ENCODE measurements at regions not wholly inside any gene's neighbourhood (a gene's known extent, or its start where the extent isn't known, plus 50 kb on each side); places are given as distances from the start of the nearest gene placed in this dataset.

DNA sequence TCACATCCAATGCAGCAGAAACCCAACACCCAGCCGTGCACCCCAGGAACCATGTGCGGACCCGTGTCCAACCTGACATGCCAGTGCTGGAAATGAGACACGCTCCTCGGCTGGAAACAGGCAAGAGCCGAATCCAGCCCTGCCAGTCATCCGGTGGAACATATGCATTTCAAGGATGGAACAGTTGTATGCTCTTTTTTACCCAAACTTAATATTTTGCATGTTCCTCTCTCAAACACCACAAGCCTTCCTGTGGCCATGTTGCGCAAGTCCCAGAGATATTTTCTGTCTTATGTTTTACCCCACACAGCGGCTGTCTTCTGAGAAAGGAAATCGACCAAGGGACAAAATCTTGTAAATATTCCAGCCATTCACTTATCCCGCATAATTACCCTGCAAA, 196.9 kb downstream of the BCL11B start:
- TF ChIP-seq SMC3 (IDR thresholded peaks at IDR 0.05; ENCODE audit: low read depth, low read length) (no peak), GABPA (IDR thresholded peaks at IDR 0.05; ENCODE audit: low read depth) (no peak), EZH2phosphoT487 (IDR thresholded peaks at IDR 0.05; ENCODE audit: borderline replicate concordance, low read depth) (no peak), RCOR1 (IDR thresholded peaks at IDR 0.05; ENCODE audit: low read length) (no peak), RAD21 (IDR thresholded peaks at IDR 0.05; ENCODE audit: low read length) (no peak), NRF1 (IDR thresholded peaks at IDR 0.05; ENCODE audit: low read depth, low read length) (no peak), YY1 (IDR thresholded peaks at IDR 0.05; ENCODE audit: low read depth) (no peak)
- TF ChIP-seq, protein P1, sequence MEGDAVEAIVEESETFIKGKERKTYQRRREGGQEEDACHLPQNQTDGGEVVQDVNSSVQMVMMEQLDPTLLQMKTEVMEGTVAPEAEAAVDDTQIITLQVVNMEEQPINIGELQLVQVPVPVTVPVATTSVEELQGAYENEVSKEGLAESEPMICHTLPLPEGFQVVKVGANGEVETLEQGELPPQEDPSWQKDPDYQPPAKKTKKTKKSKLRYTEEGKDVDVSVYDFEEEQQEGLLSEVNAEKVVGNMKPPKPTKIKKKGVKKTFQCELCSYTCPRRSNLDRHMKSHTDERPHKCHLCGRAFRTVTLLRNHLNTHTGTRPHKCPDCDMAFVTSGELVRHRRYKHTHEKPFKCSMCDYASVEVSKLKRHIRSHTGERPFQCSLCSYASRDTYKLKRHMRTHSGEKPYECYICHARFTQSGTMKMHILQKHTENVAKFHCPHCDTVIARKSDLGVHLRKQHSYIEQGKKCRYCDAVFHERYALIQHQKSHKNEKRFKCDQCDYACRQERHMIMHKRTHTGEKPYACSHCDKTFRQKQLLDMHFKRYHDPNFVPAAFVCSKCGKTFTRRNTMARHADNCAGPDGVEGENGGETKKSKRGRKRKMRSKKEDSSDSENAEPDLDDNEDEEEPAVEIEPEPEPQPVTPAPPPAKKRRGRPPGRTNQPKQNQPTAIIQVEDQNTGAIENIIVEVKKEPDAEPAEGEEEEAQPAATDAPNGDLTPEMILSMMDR (IDR thresholded peaks at IDR 0.05) = no peak
- TF ChIP-seq, protein P2, sequence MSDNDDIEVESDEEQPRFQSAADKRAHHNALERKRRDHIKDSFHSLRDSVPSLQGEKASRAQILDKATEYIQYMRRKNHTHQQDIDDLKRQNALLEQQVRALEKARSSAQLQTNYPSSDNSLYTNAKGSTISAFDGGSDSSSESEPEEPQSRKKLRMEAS (IDR thresholded peaks at IDR 0.05; ENCODE audit: low read depth) = no peak
- TF ChIP-seq, protein P3, sequence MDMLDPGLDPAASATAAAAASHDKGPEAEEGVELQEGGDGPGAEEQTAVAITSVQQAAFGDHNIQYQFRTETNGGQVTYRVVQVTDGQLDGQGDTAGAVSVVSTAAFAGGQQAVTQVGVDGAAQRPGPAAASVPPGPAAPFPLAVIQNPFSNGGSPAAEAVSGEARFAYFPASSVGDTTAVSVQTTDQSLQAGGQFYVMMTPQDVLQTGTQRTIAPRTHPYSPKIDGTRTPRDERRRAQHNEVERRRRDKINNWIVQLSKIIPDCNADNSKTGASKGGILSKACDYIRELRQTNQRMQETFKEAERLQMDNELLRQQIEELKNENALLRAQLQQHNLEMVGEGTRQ (IDR thresholded peaks at IDR 0.05; ENCODE audit: borderline replicate concordance, low read depth, low read length) = no peak
- TF ChIP-seq, protein P4, sequence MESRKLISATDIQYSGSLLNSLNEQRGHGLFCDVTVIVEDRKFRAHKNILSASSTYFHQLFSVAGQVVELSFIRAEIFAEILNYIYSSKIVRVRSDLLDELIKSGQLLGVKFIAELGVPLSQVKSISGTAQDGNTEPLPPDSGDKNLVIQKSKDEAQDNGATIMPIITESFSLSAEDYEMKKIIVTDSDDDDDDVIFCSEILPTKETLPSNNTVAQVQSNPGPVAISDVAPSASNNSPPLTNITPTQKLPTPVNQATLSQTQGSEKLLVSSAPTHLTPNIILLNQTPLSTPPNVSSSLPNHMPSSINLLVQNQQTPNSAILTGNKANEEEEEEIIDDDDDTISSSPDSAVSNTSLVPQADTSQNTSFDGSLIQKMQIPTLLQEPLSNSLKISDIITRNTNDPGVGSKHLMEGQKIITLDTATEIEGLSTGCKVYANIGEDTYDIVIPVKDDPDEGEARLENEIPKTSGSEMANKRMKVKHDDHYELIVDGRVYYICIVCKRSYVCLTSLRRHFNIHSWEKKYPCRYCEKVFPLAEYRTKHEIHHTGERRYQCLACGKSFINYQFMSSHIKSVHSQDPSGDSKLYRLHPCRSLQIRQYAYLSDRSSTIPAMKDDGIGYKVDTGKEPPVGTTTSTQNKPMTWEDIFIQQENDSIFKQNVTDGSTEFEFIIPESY (IDR thresholded peaks at IDR 0.05; ENCODE audit: borderline replicate concordance, low read depth) = no peak

Data from SK-N-SH (cell line).